Coronary artery (tissue), 2 donors: ENCODE measurements at regions not wholly inside any gene's neighbourhood (a gene's known extent, or its start where the extent isn't known, plus 50 kb on each side); places are given as distances from the start of the nearest gene placed in this dataset.

Source experiments
- DNase-seq: peaks from one replicate; pipeline ENCODE4 v3.0.0-alpha.2; 2017; ENCODE audit warnings: low spot score
- H3K27ac ChIP-seq, 2 donors: fragments of 200-600 bp; sonication (generic); one replicate each; pipeline ENCODE4 v1.5.1; 2016 to 2019
- H3K4me3 ChIP-seq: fragments of 200-600 bp; sonication (generic); 2 replicates; pipeline ENCODE4 v1.5.1; 2016; ENCODE audit warnings: mild to moderate bottlenecking, moderate library complexity
- CTCF ChIP-seq: fragments of 200-600 bp; sonication (generic); IDR thresholded peaks from one replicate; pipeline ENCODE4 v1.5.1; 2019; ENCODE audit warnings: antibody characterized with exemption

DNA sequence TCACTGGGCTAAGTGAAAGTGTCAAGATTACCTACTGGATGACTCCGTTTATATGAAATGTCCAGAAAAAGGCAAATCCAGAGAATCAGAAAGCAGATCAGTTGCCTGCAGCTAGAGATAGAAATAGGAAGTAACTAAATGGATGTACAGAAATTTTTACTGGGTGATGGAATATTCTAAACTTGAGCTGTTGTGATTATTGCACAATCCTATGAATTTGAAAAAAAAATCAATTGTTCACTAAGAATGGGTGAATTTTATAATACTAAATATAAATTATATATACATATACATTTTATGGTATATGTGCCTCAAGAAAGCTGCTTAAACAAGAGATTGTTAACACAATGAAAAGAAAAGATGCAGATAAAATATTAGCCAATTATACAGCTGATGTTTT is 181.1 kb upstream of the C16orf82 start:
- no peak overlapping the region for H3K27ac ChIP-seq

DNA sequence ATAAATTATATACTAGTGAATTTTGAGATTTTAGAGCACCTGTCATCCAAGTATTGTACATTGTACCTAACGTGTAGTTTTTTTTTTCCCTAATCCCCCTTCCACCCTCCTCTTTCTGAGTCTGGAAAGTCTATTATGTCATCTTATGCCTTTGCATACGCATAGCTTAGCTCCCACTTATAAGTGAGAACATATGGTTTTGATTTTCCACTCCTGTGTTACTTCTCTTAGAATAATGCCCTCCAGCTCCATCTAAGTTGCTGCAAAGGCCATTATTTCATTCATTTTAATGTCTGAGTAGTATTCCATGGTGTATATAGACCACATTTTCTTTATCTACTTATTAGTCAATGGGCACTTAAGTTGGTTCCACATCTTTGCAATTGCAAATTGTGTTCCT is 177.0 kb upstream of the C16orf82 start:
- H3K27ac ChIP-seq = no peak overlapping the region
- H3K4me3 ChIP-seq = no peak overlapping the region
- no peak for DNase-seq
- no peak for TF ChIP-seq CTCF

More for the DNA sequence above, 181.1 kb upstream of the C16orf82 start:
- DNase-seq = no peak
- no peak overlapping the region for H3K4me3 ChIP-seq
- TF ChIP-seq CTCF = no peak

GRCh38 chr16:26898200-26898599 is 168.5 kb upstream of the C16orf82 start:
- no peak for DNase-seq
- H3K27ac ChIP-seq = no peak overlapping the region
- no peak for TF ChIP-seq CTCF
- H3K4me3 ChIP-seq = no peak overlapping the region

GRCh38 chr16:26901196-26901861 is 165.4 kb upstream of the C16orf82 start:
- H3K27ac ChIP-seq = no peak overlapping the region
- DNase-seq = no peak
- no peak overlapping the region for H3K4me3 ChIP-seq
- no peak for TF ChIP-seq CTCF

DNA sequence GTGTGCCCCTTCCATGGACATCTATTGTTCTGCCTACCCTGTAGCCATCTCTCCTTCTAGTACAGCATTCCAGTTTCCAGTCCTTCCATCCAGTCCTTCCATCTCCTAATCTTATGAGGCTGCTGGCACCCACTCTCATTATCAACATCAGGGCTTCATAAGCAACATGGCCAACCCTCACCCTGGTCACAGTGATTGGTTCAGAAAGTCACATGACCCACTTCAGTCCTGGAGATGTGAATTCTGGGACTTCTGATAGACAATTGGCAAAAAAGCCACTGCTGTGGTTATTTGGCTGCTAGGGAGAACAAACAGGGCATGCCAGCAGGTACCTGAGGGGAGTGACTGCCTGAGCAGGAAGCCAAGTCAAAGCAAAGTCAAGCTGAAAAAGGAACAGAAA is 164.7 kb upstream of the C16orf82 start:
- DNase-seq = no peak
- Histone ChIP-seq H3K4me3 (no peak overlapping the region), H3K27ac (no peak overlapping the region)
- TF ChIP-seq CTCF = no peak

DNA sequence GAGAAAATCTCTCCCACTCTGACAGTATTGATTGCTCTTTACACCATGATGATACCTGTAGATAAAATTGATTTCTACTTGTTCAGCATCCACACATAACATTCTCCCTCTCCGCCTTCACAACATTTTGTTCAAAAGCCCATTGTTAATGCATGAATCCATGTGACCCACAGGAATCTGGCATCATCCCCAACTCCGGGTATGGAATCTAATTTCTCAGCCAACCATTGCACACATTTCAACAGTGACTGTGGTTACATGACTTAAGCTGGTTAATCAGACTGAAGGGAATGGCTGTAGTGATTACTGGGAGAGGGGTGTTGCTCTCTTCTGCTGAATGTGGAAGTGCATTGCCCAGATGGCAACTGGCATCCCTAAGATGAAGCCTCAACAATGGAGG is 161.4 kb upstream of the C16orf82 start:
- no peak overlapping the region for H3K4me3 ChIP-seq
- DNase-seq = no peak
- no peak overlapping the region for H3K27ac ChIP-seq
- TF ChIP-seq CTCF = no peak

- no peak for DNase-seq
- no peak overlapping the region for H3K27ac ChIP-seq
- no peak for TF ChIP-seq CTCF
Measured at GRCh38 chr16:26909623-26910022, 157.1 kb upstream of the C16orf82 start.

More at GRCh38 chr16:26909623-26910022, 157.1 kb upstream of the C16orf82 start:
- no peak overlapping the region for H3K4me3 ChIP-seq
